Activated gamma-delta T cell treated with Interleukin-2 at 50 U/mL for 16 hours (primary cell): ENCODE measurements at regions not wholly inside any gene's neighbourhood (a gene's known extent, or its start where the extent isn't known, plus 50 kb on each side); places are given as distances from the start of the nearest gene placed in this dataset.

ENCODE experiments used
- DNase-seq: peaks from one replicate; pipeline ENCODE4 v3.0.0-alpha.2; 2020

GRCh38 chr16:73521499-73521898 lies 473.6 kb upstream of the ZFHX3 start:
- no peak for DNase-seq

- DNase-seq: no peak
These were observed 467.7 kb upstream of the ZFHX3 start for GRCh38 chr16:73515616-73516015.

- DNase-seq: no peak
These were observed 462.9 kb upstream of the ZFHX3 start for GRCh38 chr16:73510852-73511251.

GRCh38 chr16:73506568-73507056 lies 458.7 kb upstream of the ZFHX3 start:
- no peak for DNase-seq

- no peak for DNase-seq
These were observed 457.6 kb upstream of the ZFHX3 start for GRCh38 chr16:73505577-73505976.

GRCh38 chr16:73504591-73505575 lies 457.0 kb upstream of the ZFHX3 start:
- no peak for DNase-seq

- DNase-seq: no peak
These were observed 455.2 kb upstream of the ZFHX3 start for GRCh38 chr16:73503093-73503492.

- no peak for DNase-seq
These were observed 451.3 kb upstream of the ZFHX3 start for GRCh38 chr16:73499276-73499675.

GRCh38 chr16:73485880-73486279 lies 438.0 kb upstream of the ZFHX3 start:
- DNase-seq: no peak

- DNase-seq: no peak
These were observed 436.2 kb upstream of the ZFHX3 start for GRCh38 chr16:73483934-73484711.

- no peak for DNase-seq
These were observed 435.3 kb upstream of the ZFHX3 start for GRCh38 chr16:73483076-73483791.

GRCh38 chr16:73482310-73482709 lies 434.4 kb upstream of the ZFHX3 start:
- no peak for DNase-seq

GRCh38 chr16:73480381-73480780 lies 432.5 kb upstream of the ZFHX3 start:
- DNase-seq: no peak

GRCh38 chr16:73473713-73474112 lies 425.8 kb upstream of the ZFHX3 start:
- no peak for DNase-seq

GRCh38 chr16:73464834-73465233 lies 416.9 kb upstream of the ZFHX3 start:
- no peak for DNase-seq

- DNase-seq: no peak
These were observed 411.7 kb upstream of the ZFHX3 start for GRCh38 chr16:73459586-73459985.

- no peak for DNase-seq
These were observed 409.9 kb upstream of the ZFHX3 start for GRCh38 chr16:73457851-73458250.

- DNase-seq: no peak
These were observed 401.0 kb upstream of the ZFHX3 start for GRCh38 chr16:73448970-73449369.

GRCh38 chr16:73447846-73448245 lies 399.9 kb upstream of the ZFHX3 start:
- no peak for DNase-seq

GRCh38 chr16:73434621-73435020 lies 386.7 kb upstream of the ZFHX3 start:
- no peak for DNase-seq

- DNase-seq: no peak
These were observed 385.9 kb upstream of the ZFHX3 start for GRCh38 chr16:73433731-73434307.

- no peak for DNase-seq
These were observed 385.2 kb upstream of the ZFHX3 start for GRCh38 chr16:73432850-73433730.
